Peyer's patch (tissue), 4 donors: ENCODE measurements at regions not wholly inside any gene's neighbourhood (a gene's known extent, or its start where the extent isn't known, plus 50 kb on each side); places are given as distances from the start of the nearest gene placed in this dataset.

Experiments
- CTCF ChIP-seq, 6 experiments: fragments of 450-650 bp in 4 of 6; fragments of 200-600 bp in 2 of 6; sonication (generic) in 1 of 6; IDR thresholded peaks; one replicate each; pipeline ENCODE4 v1.5.1; 2017 to 2019; ENCODE audit warnings: antibody characterized with exemption in 6 of 6, mild to moderate bottlenecking in 3 of 6, moderate library complexity in 1 of 6
- POLR2A ChIP-seq, 2 donors: fragments of 450-650 bp; IDR thresholded peaks; one replicate each; pipeline ENCODE4 v1.5.1; 2017; ENCODE audit warnings: antibody characterized with exemption in 2 of 2, mild to moderate bottlenecking in 2 of 2, moderate library complexity in 2 of 2

DNA sequence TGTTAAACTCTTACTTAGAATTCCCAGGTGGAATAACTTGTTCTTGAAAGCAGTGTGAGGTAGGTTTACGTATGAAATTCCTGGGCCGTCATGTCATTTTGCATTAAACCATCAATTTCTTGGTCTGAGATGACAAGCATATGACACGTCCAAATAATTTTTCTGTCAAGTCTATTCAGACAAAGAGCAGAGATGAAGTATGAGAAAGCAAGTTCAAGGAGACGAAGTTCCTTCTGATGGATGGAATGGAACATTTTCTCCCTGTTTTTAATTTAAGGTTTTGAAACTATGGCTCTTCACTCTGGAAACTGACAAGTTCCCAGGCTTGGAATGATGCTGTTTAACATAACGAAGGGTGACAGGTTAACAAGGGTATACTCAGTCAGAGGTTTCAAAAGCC, 252.8 kb upstream of the SFRP2 start:
- TF ChIP-seq CTCF (IDR thresholded peaks at IDR 0.05) (no peak), POLR2A (IDR thresholded peaks at IDR 0.05) (no peak)
